Mesothelial cell of epicardium (in vitro differentiated cells): ENCODE measurements at regions not wholly inside any gene's neighbourhood (a gene's known extent, or its start where the extent isn't known, plus 50 kb on each side); places are given as distances from the start of the nearest gene placed in this dataset.

ENCODE experiments used
- DNase-seq, 2 experiments: peaks; one replicate each; pipeline ENCODE4 v3.0.0; 2021; ENCODE audit warnings: low spot score in 2 of 2; ENCODE audit not compliant: unreplicated experiment in 2 of 2
- H3K27ac Mint-ChIP-seq: 2 replicates; pipeline ENCODE4 v1.8.0; 2021; ENCODE audit warnings: mixed read lengths
- H3K27me3 Mint-ChIP-seq: 2 replicates; pipeline ENCODE4 v1.8.0; 2021; ENCODE audit warnings: low read depth, mixed read lengths
- H3K36me3 Mint-ChIP-seq: 2 replicates; pipeline ENCODE4 v1.8.0; 2021; ENCODE audit warnings: mixed read lengths
- H3K4me1 Mint-ChIP-seq: 2 replicates; pipeline ENCODE4 v1.8.0; 2021; ENCODE audit warnings: mixed read lengths
- H3K4me3 Mint-ChIP-seq: 2 replicates; pipeline ENCODE4 v1.8.0; 2021; ENCODE audit warnings: mild to moderate bottlenecking, moderate library complexity, mixed read lengths
- H3K9me3 Mint-ChIP-seq: 2 replicates; pipeline ENCODE4 v1.8.0; 2021; ENCODE audit warnings: mixed read lengths
- CTCF ChIP-seq: fragments of 200-600 bp; sonication (generic); IDR thresholded peaks from one replicate; pipeline ENCODE4 v1.5.0; 2021; ENCODE audit warnings: antibody characterized with exemption; ENCODE audit not compliant: unreplicated experiment

GRCh38 chr15:79206940-79207339 is 75.6 kb upstream of the ANKRD34C start:
- peaks cover 11% of the 10 kb centered on the region for H3K4me1 Mint-ChIP-seq
- no peaks in the 10 kb centered on the region for H3K9me3 Mint-ChIP-seq
- no peaks in the 10 kb centered on the region for H3K36me3 Mint-ChIP-seq
- no peak overlapping the region for H3K4me3 Mint-ChIP-seq
- no peak overlapping the region for H3K27ac Mint-ChIP-seq
- no peak for DNase-seq
- H3K27me3 Mint-ChIP-seq, result peaks cover 53% of the 10 kb centered on the region
- no peak for TF ChIP-seq CTCF

GRCh38 chr15:79204886-79205675 is 77.4 kb upstream of the ANKRD34C start:
- peaks cover 11% of the 10 kb centered on the region for H3K4me1 Mint-ChIP-seq
- TF ChIP-seq CTCF, result no peak
- no peaks in the 10 kb centered on the region for H3K36me3 Mint-ChIP-seq
- H3K27me3 Mint-ChIP-seq, result peaks cover 53% of the 10 kb centered on the region
- H3K9me3 Mint-ChIP-seq, result no peaks in the 10 kb centered on the region
- no peak overlapping the region for H3K27ac Mint-ChIP-seq
- H3K4me3 Mint-ChIP-seq, result no peak overlapping the region
- DNase-seq, result no peak

- no peaks in the 10 kb centered on the region for H3K4me1 Mint-ChIP-seq
- no peaks in the 10 kb centered on the region for H3K9me3 Mint-ChIP-seq
- H3K27ac Mint-ChIP-seq, result no peak overlapping the region
- peaks cover 43% of the 10 kb centered on the region for H3K27me3 Mint-ChIP-seq
- no peaks in the 10 kb centered on the region for H3K36me3 Mint-ChIP-seq
- no peak overlapping the region for H3K4me3 Mint-ChIP-seq
- TF ChIP-seq CTCF, result no peak
- DNase-seq, result no peak
These were observed 84.1 kb upstream of the ANKRD34C start for GRCh38 chr15:79198461-79198860.

- Mint-ChIP-seq H3K27ac (no peak overlapping the region), H3K4me1 (peaks cover 4% of the 10 kb centered on the region), H3K4me3 (no peak overlapping the region), H3K36me3 (no peaks in the 10 kb centered on the region), H3K9me3 (no peaks in the 10 kb centered on the region), H3K27me3 (peaks cover 40% of the 10 kb centered on the region)
- no peak for TF ChIP-seq CTCF
- DNase-seq, result no peak
These were observed 85.2 kb upstream of the ANKRD34C start for GRCh38 chr15:79197285-79197684.

GRCh38 chr15:79195802-79196201 is 86.7 kb upstream of the ANKRD34C start:
- Mint-ChIP-seq H3K9me3 (no peaks in the 10 kb centered on the region), H3K27ac (no peak overlapping the region), H3K36me3 (no peaks in the 10 kb centered on the region), H3K4me1 (peaks cover 6% of the 10 kb centered on the region), H3K4me3 (no peak overlapping the region), H3K27me3 (peaks cover 31% of the 10 kb centered on the region)
- no peak for DNase-seq
- TF ChIP-seq CTCF, result no peak

- TF ChIP-seq CTCF, result no peak
- Mint-ChIP-seq H3K4me1 (peaks cover 6% of the 10 kb centered on the region), H3K36me3 (no peaks in the 10 kb centered on the region), H3K4me3 (no peak overlapping the region), H3K27ac (no peak overlapping the region), H3K9me3 (no peaks in the 10 kb centered on the region), H3K27me3 (peaks cover 28% of the 10 kb centered on the region)
- DNase-seq, result no peak
These were observed 87.3 kb upstream of the ANKRD34C start for GRCh38 chr15:79195239-79195638.
